ENCODE measurements at regions not wholly inside any gene's neighbourhood (a gene's known extent, or its start where the extent isn't known, plus 50 kb on each side); places are given as distances from the start of the nearest gene placed in this dataset.

GRCh38 chr2:173651891-173652290 lies 297.2 kb downstream of the CDCA7 start:
- no peak for TF ChIP-seq CTCF (IDR thresholded peaks at IDR 0.05)
- TF ChIP-seq POLR2AphosphoS5 (IDR thresholded peaks at IDR 0.05; ENCODE audit: insufficient read depth in 1 of 2, low read depth in 1 of 2) = no peak
- TF ChIP-seq POLR2A (IDR thresholded peaks at IDR 0.05) = no peak

All from vagina (tissue), 2 donors.